GM23338 (cell line): ENCODE measurements at regions not wholly inside any gene's neighbourhood (a gene's known extent, or its start where the extent isn't known, plus 50 kb on each side); places are given as distances from the start of the nearest gene placed in this dataset.

Source experiments
- CREB1 ChIP-seq: fragments of 250-450 bp; sonication (Bioruptor Pico); IDR thresholded peaks from 2 replicates; pipeline ENCODE4 v1.5.0; 2020; ENCODE audit warnings: low read depth, mild to moderate bottlenecking, moderate library complexity
- CTCF ChIP-seq, 2 experiments: fragments of 200-600 bp in 1 of 2; sonication (generic) in 1 of 2; conservative IDR thresholded peaks; 2 replicates each; pipeline versions ENCODE4 v1.5.1 to v1.6.1; 2016 to 2017; ENCODE audit warnings: antibody characterized with exemption in 2 of 2, low read depth in 2 of 2, mild to moderate bottlenecking in 2 of 2, moderate library complexity in 1 of 2
- EZH2 ChIP-seq: fragments of 200-600 bp; sonication (generic); IDR thresholded peaks from one replicate; pipeline ENCODE4 v1.8.0; 2017; ENCODE audit warnings: antibody characterized with exemption, mild to moderate bottlenecking, low read depth; ENCODE audit not compliant: unreplicated experiment
- EZH2phosphoT487 ChIP-seq: fragments of 200-600 bp; sonication (generic); IDR thresholded peaks from one replicate; pipeline ENCODE4 v1.8.1; 2018; ENCODE audit warnings: antibody characterized with exemption; ENCODE audit not compliant: unreplicated experiment
- JUNB ChIP-seq: IDR thresholded peaks from one replicate; pipeline ENCODE4 v1.6.1; 2016; ENCODE audit warnings: antibody characterized with exemption; ENCODE audit not compliant: unreplicated experiment
- NANOG ChIP-seq: IDR thresholded peaks from 2 replicates; pipeline ENCODE4 v1.6.1; 2016; ENCODE audit warnings: antibody characterized with exemption, borderline replicate concordance
- POLR2AphosphoS5 ChIP-seq: IDR thresholded peaks from 2 replicates; pipeline ENCODE4 v1.6.1; 2016; ENCODE audit warnings: antibody characterized with exemption, low read depth
- ZNF114 ChIP-seq: fragments of 250-450 bp; sonication (Bioruptor Pico); IDR thresholded peaks from 2 replicates; pipeline ENCODE4 v1.5.0; 2020; ENCODE audit warnings: mild to moderate bottlenecking, moderate library complexity
- TF ChIP-seq, protein P1 (sequence below): IDR thresholded peaks from one replicate; pipeline ENCODE4 v1.6.1; 2018; ENCODE audit warnings: antibody characterized with exemption; ENCODE audit not compliant: unreplicated experiment
- TF ChIP-seq, protein P2 (sequence below): IDR thresholded peaks from 2 replicates; pipeline ENCODE4 v1.6.1; 2016; ENCODE audit warnings: antibody characterized with exemption

GRCh38 chr4:129668092-129668491 lies 572.1 kb downstream of the C4orf33 start:
- TF ChIP-seq CTCF (conservative IDR thresholded peaks at IDR 0.05; ENCODE audit: low read depth in 2 of 2) (no peak), EZH2phosphoT487 (no peak), POLR2AphosphoS5 (no peak), CREB1 (CRISPR knock-in tag) (no peak), ZNF114 (CRISPR knock-in tag) (no peak), EZH2 (no peak), JUNB (no peak), NANOG (no peak)
- TF ChIP-seq, protein P1, sequence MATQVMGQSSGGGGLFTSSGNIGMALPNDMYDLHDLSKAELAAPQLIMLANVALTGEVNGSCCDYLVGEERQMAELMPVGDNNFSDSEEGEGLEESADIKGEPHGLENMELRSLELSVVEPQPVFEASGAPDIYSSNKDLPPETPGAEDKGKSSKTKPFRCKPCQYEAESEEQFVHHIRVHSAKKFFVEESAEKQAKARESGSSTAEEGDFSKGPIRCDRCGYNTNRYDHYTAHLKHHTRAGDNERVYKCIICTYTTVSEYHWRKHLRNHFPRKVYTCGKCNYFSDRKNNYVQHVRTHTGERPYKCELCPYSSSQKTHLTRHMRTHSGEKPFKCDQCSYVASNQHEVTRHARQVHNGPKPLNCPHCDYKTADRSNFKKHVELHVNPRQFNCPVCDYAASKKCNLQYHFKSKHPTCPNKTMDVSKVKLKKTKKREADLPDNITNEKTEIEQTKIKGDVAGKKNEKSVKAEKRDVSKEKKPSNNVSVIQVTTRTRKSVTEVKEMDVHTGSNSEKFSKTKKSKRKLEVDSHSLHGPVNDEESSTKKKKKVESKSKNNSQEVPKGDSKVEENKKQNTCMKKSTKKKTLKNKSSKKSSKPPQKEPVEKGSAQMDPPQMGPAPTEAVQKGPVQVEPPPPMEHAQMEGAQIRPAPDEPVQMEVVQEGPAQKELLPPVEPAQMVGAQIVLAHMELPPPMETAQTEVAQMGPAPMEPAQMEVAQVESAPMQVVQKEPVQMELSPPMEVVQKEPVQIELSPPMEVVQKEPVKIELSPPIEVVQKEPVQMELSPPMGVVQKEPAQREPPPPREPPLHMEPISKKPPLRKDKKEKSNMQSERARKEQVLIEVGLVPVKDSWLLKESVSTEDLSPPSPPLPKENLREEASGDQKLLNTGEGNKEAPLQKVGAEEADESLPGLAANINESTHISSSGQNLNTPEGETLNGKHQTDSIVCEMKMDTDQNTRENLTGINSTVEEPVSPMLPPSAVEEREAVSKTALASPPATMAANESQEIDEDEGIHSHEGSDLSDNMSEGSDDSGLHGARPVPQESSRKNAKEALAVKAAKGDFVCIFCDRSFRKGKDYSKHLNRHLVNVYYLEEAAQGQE, result no peak
- TF ChIP-seq, protein P2, sequence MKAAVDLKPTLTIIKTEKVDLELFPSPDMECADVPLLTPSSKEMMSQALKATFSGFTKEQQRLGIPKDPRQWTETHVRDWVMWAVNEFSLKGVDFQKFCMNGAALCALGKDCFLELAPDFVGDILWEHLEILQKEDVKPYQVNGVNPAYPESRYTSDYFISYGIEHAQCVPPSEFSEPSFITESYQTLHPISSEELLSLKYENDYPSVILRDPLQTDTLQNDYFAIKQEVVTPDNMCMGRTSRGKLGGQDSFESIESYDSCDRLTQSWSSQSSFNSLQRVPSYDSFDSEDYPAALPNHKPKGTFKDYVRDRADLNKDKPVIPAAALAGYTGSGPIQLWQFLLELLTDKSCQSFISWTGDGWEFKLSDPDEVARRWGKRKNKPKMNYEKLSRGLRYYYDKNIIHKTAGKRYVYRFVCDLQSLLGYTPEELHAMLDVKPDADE, result no peak
